ENCODE measurements at regions not wholly inside any gene's neighbourhood (a gene's known extent, or its start where the extent isn't known, plus 50 kb on each side); places are given as distances from the start of the nearest gene placed in this dataset.

DNA sequence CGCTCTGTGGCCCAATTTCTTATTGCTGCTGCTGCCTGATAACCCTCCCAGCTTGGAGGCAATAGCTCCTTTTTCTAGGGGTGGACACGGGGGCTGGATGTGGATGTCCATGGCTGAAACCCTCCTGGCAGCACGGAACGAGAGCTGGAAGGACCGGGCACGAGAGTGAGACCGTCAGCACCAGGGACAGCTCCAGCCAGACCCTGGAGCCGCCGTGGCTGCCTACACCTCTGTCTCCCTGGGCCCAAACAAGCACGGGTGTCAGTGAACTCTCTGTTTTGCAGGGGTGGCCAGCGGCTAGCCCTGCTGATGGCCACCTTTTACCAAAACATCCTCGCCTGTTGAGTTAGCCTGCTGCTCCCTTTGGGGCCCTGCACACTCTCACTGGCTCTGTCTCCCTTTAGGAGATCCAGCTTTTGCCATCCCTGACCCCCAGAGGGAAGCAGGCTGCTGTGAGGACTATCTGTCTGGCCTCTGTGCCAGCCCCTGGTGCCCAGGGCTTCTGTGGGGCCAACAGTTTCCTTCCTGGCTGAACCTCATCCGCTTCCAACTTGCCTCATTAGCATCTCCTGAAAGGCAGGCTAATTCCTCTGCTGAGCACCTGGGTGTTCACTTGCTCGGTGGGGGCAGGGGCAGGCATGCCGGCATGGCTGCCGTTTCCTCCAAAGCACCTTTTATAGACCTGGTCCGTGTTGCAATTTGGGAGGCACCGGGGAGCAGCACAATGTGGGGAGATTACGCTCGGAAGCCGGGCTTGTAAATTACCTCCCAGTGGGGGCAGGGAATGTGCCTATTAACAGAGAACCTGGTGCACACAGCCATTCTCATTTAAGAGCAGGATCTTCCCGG is 118.1 kb downstream of the ENGASE start:
- TF ChIP-seq, protein P1, sequence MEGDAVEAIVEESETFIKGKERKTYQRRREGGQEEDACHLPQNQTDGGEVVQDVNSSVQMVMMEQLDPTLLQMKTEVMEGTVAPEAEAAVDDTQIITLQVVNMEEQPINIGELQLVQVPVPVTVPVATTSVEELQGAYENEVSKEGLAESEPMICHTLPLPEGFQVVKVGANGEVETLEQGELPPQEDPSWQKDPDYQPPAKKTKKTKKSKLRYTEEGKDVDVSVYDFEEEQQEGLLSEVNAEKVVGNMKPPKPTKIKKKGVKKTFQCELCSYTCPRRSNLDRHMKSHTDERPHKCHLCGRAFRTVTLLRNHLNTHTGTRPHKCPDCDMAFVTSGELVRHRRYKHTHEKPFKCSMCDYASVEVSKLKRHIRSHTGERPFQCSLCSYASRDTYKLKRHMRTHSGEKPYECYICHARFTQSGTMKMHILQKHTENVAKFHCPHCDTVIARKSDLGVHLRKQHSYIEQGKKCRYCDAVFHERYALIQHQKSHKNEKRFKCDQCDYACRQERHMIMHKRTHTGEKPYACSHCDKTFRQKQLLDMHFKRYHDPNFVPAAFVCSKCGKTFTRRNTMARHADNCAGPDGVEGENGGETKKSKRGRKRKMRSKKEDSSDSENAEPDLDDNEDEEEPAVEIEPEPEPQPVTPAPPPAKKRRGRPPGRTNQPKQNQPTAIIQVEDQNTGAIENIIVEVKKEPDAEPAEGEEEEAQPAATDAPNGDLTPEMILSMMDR (IDR thresholded peaks at IDR 0.05), result no peak
- no peak for TF ChIP-seq POLR2A (IDR thresholded peaks at IDR 0.05)
